IMR-90 (cell line): ENCODE measurements at regions not wholly inside any gene's neighbourhood (a gene's known extent, or its start where the extent isn't known, plus 50 kb on each side); places are given as distances from the start of the nearest gene placed in this dataset.

ENCODE experiments used
- BHLHE40 ChIP-seq: fragments of 150-350 bp; IDR thresholded peaks from 2 replicates; pipeline ENCODE4 v1.6.1; 2016; ENCODE audit warnings: mild to moderate bottlenecking, low read depth, low read length
- CTCF ChIP-seq: conservative IDR thresholded peaks from 2 replicates; pipeline ENCODE4 v1.5.1; 2012; ENCODE audit warnings: mild to moderate bottlenecking, low read depth, low read length, improper control_type of control experiment
- MAZ ChIP-seq: IDR thresholded peaks from 2 replicates; pipeline ENCODE4 v1.6.1; 2012; ENCODE audit warnings: low read depth, mild to moderate bottlenecking, low read length, improper control_type of control experiment, moderate library complexity, borderline replicate concordance
- RFX5 ChIP-seq: IDR thresholded peaks from 2 replicates; pipeline ENCODE4 v1.8.0; 2012; ENCODE audit warnings: low read depth, mild to moderate bottlenecking, low read length, moderate library complexity

- TF ChIP-seq MAZ (no peak), RFX5 (no peak), CTCF (no peak), BHLHE40 (no peak)
Measured at GRCh38 chr13:24022568-24022967, 125.3 kb upstream of the C1QTNF9B start.
